Gastroesophageal sphincter (tissue), 4 donors: ENCODE measurements at regions not wholly inside any gene's neighbourhood (a gene's known extent, or its start where the extent isn't known, plus 50 kb on each side); places are given as distances from the start of the nearest gene placed in this dataset.

Experiments used
- ATAC-seq: fragments of 150-250 bp; one replicate; pipeline ENCODE4 v1.9.1; 2016; ENCODE audit warnings: mild to moderate bottlenecking, moderate library complexity
- H3K27ac ChIP-seq, 4 donors: fragments of 200-600 bp; sonication (generic) in 3 of 4; 1 replicate in 3 of 4; 2 replicates in 1 of 4; pipeline ENCODE4 v1.5.1; 2016 to 2019
- H3K27me3 ChIP-seq: fragments of 200-600 bp; sonication (generic); one replicate; pipeline ENCODE4 v1.5.1; 2019
- H3K36me3 ChIP-seq, 2 donors: fragments of 200-600 bp; sonication (generic); one replicate each; pipeline ENCODE4 v1.5.1; 2019; ENCODE audit warnings: control low read depth in 1 of 2
- H3K4me1 ChIP-seq, 3 donors: fragments of 200-600 bp; sonication (generic); 1 replicate in 2 of 3; 2 replicates in 1 of 3; pipeline ENCODE4 v1.5.1; 2016 to 2019; ENCODE audit warnings: control low read depth in 2 of 3
- H3K4me3 ChIP-seq, 2 donors: fragments of 200-600 bp; sonication (generic); one replicate each; pipeline ENCODE4 v1.5.1; 2019; ENCODE audit warnings: mild to moderate bottlenecking in 1 of 2, moderate library complexity in 1 of 2
- H3K9me3 ChIP-seq, 3 donors: fragments of 200-600 bp; sonication (generic); one replicate each; pipeline ENCODE4 v1.5.1; 2017 to 2019; ENCODE audit warnings: control low read depth in 2 of 3
- CTCF ChIP-seq, 4 experiments: fragments of 200-600 bp in 2 of 4; fragments of 450-650 bp in 2 of 4; sonication (generic) in 1 of 4; IDR thresholded peaks; one replicate each; pipeline ENCODE4 v1.5.1; 2017 to 2019; ENCODE audit warnings: antibody characterized with exemption in 4 of 4, mild to moderate bottlenecking in 2 of 4, moderate library complexity in 2 of 4
- EP300 ChIP-seq: sonication (generic); formaldehyde crosslinking; IDR thresholded peaks from one replicate; pipeline ENCODE4 v1.6.1; 2017; ENCODE audit warnings: antibody characterized with exemption, mild to moderate bottlenecking
- POLR2A ChIP-seq, 2 donors: fragments of 450-650 bp; IDR thresholded peaks; one replicate each; pipeline ENCODE4 v1.6.1; 2017; ENCODE audit warnings: antibody characterized with exemption in 2 of 2, mild to moderate bottlenecking in 2 of 2, moderate library complexity in 1 of 2
- POLR2AphosphoS5 ChIP-seq: sonication (generic); formaldehyde crosslinking; IDR thresholded peaks from one replicate; pipeline ENCODE4 v1.6.1; 2017; ENCODE audit warnings: antibody characterized with exemption
- WGBS, 2 donors: methylation state at CpG; one replicate each; pipeline ENCODE4 v1.1.5; 2018; ENCODE audit warnings: low coverage in 1 of 2; 5-methylcytosine and 5-hydroxymethylcytosine counted together

GRCh38 chr15:70258369-70259027, 160.8 kb upstream of the TLE3 start:
- H3K36me3 ChIP-seq: no peaks in the 10 kb centered on the region
- no peaks in the 10 kb centered on the region for H3K9me3 ChIP-seq
- no peak overlapping the region for H3K27ac ChIP-seq
- no peak for ATAC-seq
- TF ChIP-seq EP300 (no peak), POLR2A (IDR thresholded peaks at IDR 0.05) (no peak), POLR2AphosphoS5 (no peak), CTCF (IDR thresholded peaks at IDR 0.05) (no peak)
- H3K27me3 ChIP-seq: no peaks in the 10 kb centered on the region
- no peak overlapping the region for H3K4me3 ChIP-seq
- 29 to 60% methylated on average over 5 to 6 of the region's 17 CpGs for WGBS, 2 donors
- H3K4me1 ChIP-seq: peaks cover 0 to 27% (median 13%) of the 10 kb centered on the region in 3 donors

GRCh38 chr15:70257573-70258248, 160.0 kb upstream of the TLE3 start:
- Histone ChIP-seq H3K27me3 (no peaks in the 10 kb centered on the region), H3K36me3 (no peaks in the 10 kb centered on the region), H3K4me1 (peaks cover 0 to 19% (median 5%) of the 10 kb centered on the region in 3 donors), H3K9me3 (no peaks in the 10 kb centered on the region), H3K27ac (no peak overlapping the region), H3K4me3 (no peak overlapping the region)
- 64 to 100% methylated on average over 1 to 3 of the region's 8 CpGs for WGBS, 2 donors
- ATAC-seq: no peak
- TF ChIP-seq EP300: no peak
- TF ChIP-seq POLR2A (IDR thresholded peaks at IDR 0.05): no peak
- TF ChIP-seq CTCF (IDR thresholded peaks at IDR 0.05): no peak
- TF ChIP-seq POLR2AphosphoS5: no peak

- Histone ChIP-seq H3K4me1 (peaks cover 0 to 16% (median 5%) of the 10 kb centered on the region in 3 donors), H3K27me3 (no peaks in the 10 kb centered on the region), H3K36me3 (no peaks in the 10 kb centered on the region), H3K9me3 (no peaks in the 10 kb centered on the region), H3K27ac (no peak overlapping the region), H3K4me3 (no peak overlapping the region)
- WGBS, 2 donors: 81 to 97% methylated on average over 3 to 4 of the region's 4 CpGs
- ATAC-seq: no peak
- TF ChIP-seq CTCF (IDR thresholded peaks at IDR 0.05) (no peak), POLR2A (IDR thresholded peaks at IDR 0.05) (no peak)
Observed at GRCh38 chr15:70257047-70257446, 159.3 kb upstream of the TLE3 start.

- Histone ChIP-seq H3K27ac (no peak overlapping the region), H3K27me3 (no peaks in the 10 kb centered on the region), H3K36me3 (no peaks in the 10 kb centered on the region), H3K4me3 (no peak overlapping the region), H3K4me1 (peaks cover 0 to 14% (median 5%) of the 10 kb centered on the region in 3 donors), H3K9me3 (no peaks in the 10 kb centered on the region)
- WGBS, 2 donors: 68 to 83% methylated on average over 10 to 16 of the region's 19 CpGs
- ATAC-seq: no peak
- no peak for TF ChIP-seq EP300
- TF ChIP-seq CTCF (IDR thresholded peaks at IDR 0.05): no peak
- no peak for TF ChIP-seq POLR2A (IDR thresholded peaks at IDR 0.05)
- TF ChIP-seq POLR2AphosphoS5: no peak
Observed at GRCh38 chr15:70254311-70254869, 156.7 kb upstream of the TLE3 start.
